Peyer's patch (tissue), 4 donors: ENCODE measurements at regions not wholly inside any gene's neighbourhood (a gene's known extent, or its start where the extent isn't known, plus 50 kb on each side); places are given as distances from the start of the nearest gene placed in this dataset.
"Not testable (repeated sequence)": the region's sequence is repeated elsewhere in the genome, so short reads cannot be mapped to it uniquely, and the experiment has no call there.

ENCODE experiments used
- DNase-seq, 3 donors: peaks; one replicate each; pipeline ENCODE4 v3.0.0-alpha.2; 2017 to 2019
- H3K27ac ChIP-seq, 4 donors: fragments of 200-600 bp; sonication (generic); one replicate each; pipeline ENCODE4 v1.5.1; 2016 to 2019
- H3K27me3 ChIP-seq, 2 donors: fragments of 200-600 bp; sonication (generic); one replicate each; pipeline ENCODE4 v1.5.1; 2019
- H3K36me3 ChIP-seq, 3 donors: fragments of 200-600 bp; sonication (generic); one replicate each; pipeline ENCODE4 v1.5.1; 2016 to 2019
- H3K4me1 ChIP-seq, 4 donors: fragments of 200-600 bp; sonication (generic); one replicate each; pipeline ENCODE4 v1.5.1; 2016 to 2019
- H3K4me3 ChIP-seq, 4 donors: fragments of 200-600 bp; sonication (generic); 1 replicate in 3 of 4; 2 replicates in 1 of 4; pipeline ENCODE4 v1.5.1; 2016 to 2019; ENCODE audit warnings: mild to moderate bottlenecking in 1 of 4
- H3K9me3 ChIP-seq, 4 donors: fragments of 200-600 bp; sonication (generic); one replicate each; pipeline ENCODE4 v1.5.1; 2016 to 2019; ENCODE audit warnings: mild to moderate bottlenecking in 1 of 4
- POLR2A ChIP-seq, 2 donors: fragments of 450-650 bp; IDR thresholded peaks; one replicate each; pipeline ENCODE4 v1.5.1; 2017; ENCODE audit warnings: antibody characterized with exemption in 2 of 2, mild to moderate bottlenecking in 2 of 2, moderate library complexity in 2 of 2
- TF ChIP-seq, protein P1 (sequence below), 6 experiments: fragments of 450-650 bp in 4 of 6; fragments of 200-600 bp in 2 of 6; sonication (generic) in 1 of 6; IDR thresholded peaks; one replicate each; pipeline ENCODE4 v1.5.1; 2017 to 2019; ENCODE audit warnings: antibody characterized with exemption in 6 of 6, mild to moderate bottlenecking in 3 of 6, moderate library complexity in 1 of 6

DNA sequence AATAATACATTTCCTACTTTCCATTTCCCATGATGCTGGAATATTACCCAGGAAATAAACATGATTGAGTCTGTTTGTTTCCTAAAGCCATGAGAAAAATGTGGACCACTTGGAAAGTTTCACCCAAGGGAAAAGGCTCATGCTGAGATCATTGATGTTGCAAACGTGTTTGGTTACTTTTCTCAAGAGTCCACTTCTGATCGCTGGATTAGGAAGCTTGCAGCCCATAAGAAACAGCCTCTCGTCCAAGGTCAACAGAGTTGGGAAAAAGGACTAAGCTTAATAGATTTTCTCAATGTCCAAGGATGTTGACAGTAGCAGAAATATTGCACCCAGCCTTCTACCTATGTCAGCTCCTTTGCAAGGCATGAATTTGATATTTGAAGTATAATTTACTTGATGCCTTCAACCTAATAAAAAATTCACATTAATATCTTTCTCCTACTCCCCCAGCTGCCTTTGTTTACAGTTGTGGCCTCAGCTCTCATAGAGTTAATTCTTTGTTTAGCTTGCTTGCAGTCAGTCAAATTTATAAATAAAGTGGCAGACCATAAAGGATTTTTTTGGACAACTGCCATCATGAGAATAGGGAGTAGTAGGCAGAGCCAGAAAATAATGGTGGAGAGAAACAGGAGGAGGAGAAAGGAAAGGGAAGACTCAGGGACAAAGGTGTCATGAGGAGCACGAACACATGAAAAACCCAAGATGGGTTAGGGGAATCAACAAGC lies 65.6 kb upstream of the BLTP1 start:
- no peak for DNase-seq
- H3K36me3 ChIP-seq = no peaks in the 10 kb centered on the region

GRCh38 chr4:122083989-122084388 lies 68.1 kb upstream of the BLTP1 start:
- Histone ChIP-seq H3K9me3 (no peaks in the 10 kb centered on the region), H3K4me1 (no peaks in the 10 kb centered on the region), H3K27me3 (no peaks in the 10 kb centered on the region), H3K27ac (no peak overlapping the region), H3K36me3 (no peaks in the 10 kb centered on the region), H3K4me3 (no peak overlapping the region)
- DNase-seq = no peak
- TF ChIP-seq POLR2A (IDR thresholded peaks at IDR 0.05) = no peak
- TF ChIP-seq, protein P1, sequence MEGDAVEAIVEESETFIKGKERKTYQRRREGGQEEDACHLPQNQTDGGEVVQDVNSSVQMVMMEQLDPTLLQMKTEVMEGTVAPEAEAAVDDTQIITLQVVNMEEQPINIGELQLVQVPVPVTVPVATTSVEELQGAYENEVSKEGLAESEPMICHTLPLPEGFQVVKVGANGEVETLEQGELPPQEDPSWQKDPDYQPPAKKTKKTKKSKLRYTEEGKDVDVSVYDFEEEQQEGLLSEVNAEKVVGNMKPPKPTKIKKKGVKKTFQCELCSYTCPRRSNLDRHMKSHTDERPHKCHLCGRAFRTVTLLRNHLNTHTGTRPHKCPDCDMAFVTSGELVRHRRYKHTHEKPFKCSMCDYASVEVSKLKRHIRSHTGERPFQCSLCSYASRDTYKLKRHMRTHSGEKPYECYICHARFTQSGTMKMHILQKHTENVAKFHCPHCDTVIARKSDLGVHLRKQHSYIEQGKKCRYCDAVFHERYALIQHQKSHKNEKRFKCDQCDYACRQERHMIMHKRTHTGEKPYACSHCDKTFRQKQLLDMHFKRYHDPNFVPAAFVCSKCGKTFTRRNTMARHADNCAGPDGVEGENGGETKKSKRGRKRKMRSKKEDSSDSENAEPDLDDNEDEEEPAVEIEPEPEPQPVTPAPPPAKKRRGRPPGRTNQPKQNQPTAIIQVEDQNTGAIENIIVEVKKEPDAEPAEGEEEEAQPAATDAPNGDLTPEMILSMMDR (IDR thresholded peaks at IDR 0.05) = no peak

More for the DNA sequence above, 65.6 kb upstream of the BLTP1 start:
- no peak for TF ChIP-seq POLR2A (IDR thresholded peaks at IDR 0.05)
- TF ChIP-seq, protein P1 (IDR thresholded peaks at IDR 0.05) = no peak
- H3K4me3 ChIP-seq = no peak overlapping the region
- no peaks in the 10 kb centered on the region for H3K4me1 ChIP-seq
- no peaks in the 10 kb centered on the region for H3K27me3 ChIP-seq
- no peak overlapping the region for H3K27ac ChIP-seq
- H3K9me3 ChIP-seq = no peaks in the 10 kb centered on the region

- TF ChIP-seq, protein P1 (IDR thresholded peaks at IDR 0.05) = no peak
- no peak for TF ChIP-seq POLR2A (IDR thresholded peaks at IDR 0.05)
- H3K27me3 ChIP-seq = no peaks in the 10 kb centered on the region
- no peaks in the 10 kb centered on the region for H3K4me1 ChIP-seq
- H3K27ac ChIP-seq = no peak overlapping the region
- no peaks in the 10 kb centered on the region for H3K36me3 ChIP-seq
- no peak for DNase-seq
- no peaks in the 10 kb centered on the region for H3K9me3 ChIP-seq
- no peak overlapping the region for H3K4me3 ChIP-seq
These were observed 68.8 kb upstream of the BLTP1 start for GRCh38 chr4:122083351-122083750.

- TF ChIP-seq POLR2A (IDR thresholded peaks at IDR 0.05) = no peak
- Histone ChIP-seq H3K36me3 (no peaks in the 10 kb centered on the region), H3K4me3 (no peak overlapping the region)
These were observed 69.5 kb upstream of the BLTP1 start for GRCh38 chr4:122082661-122083060.

GRCh38 chr4:122077653-122078052 lies 74.5 kb upstream of the BLTP1 start:
- H3K9me3 ChIP-seq, H3K36me3 ChIP-seq, H3K4me1 ChIP-seq, DNase-seq, H3K27me3 ChIP-seq, H3K4me3 ChIP-seq, H3K27ac ChIP-seq: not testable (repeated sequence)

More at GRCh38 chr4:122082661-122083060, 69.5 kb upstream of the BLTP1 start:
- no peaks in the 10 kb centered on the region for H3K4me1 ChIP-seq
- no peaks in the 10 kb centered on the region for H3K9me3 ChIP-seq
- no peaks in the 10 kb centered on the region for H3K27me3 ChIP-seq
- H3K27ac ChIP-seq = no peak overlapping the region
- DNase-seq = no peak

DNA sequence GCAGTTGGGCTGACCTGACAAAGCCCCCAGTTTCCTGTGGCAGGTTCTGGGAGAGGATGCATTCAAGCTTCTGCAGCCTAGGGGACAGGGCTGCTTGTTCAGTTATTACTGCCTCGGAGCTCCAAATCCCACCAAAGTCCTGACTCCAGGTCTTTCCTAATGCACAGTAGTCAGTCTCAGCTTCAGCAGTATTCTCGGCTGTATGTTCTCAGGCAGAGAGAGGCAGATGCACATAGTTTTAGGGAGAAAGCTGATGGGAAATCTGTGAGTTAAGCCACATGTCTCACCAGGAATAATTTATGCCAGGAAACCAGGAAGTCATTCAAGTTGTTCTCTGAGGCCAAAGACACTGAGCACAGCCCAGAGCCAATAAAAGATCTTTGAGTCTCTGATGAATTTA lies 75.3 kb upstream of the BLTP1 start:
- not testable (repeated sequence) for H3K4me3 ChIP-seq, H3K9me3 ChIP-seq, H3K27ac ChIP-seq, H3K36me3 ChIP-seq, DNase-seq, H3K27me3 ChIP-seq, H3K4me1 ChIP-seq

GRCh38 chr4:122073615-122074014 lies 78.5 kb upstream of the BLTP1 start:
- DNase-seq = no peak
- no peak for TF ChIP-seq POLR2A (IDR thresholded peaks at IDR 0.05)
- TF ChIP-seq, protein P1 (IDR thresholded peaks at IDR 0.05) = no peak

More at GRCh38 chr4:122073615-122074014, 78.5 kb upstream of the BLTP1 start:
- Histone ChIP-seq H3K9me3 (no peaks in the 10 kb centered on the region), H3K27ac (no peak overlapping the region), H3K27me3 (no peaks in the 10 kb centered on the region), H3K36me3 (no peaks in the 10 kb centered on the region), H3K4me3 (no peak overlapping the region), H3K4me1 (no peaks in the 10 kb centered on the region)
